ENCODE measurements at regions not wholly inside any gene's neighbourhood (a gene's known extent, or its start where the extent isn't known, plus 50 kb on each side); places are given as distances from the start of the nearest gene placed in this dataset.

GRCh38 chr3:31322460-31322859 is 210.3 kb upstream of the STT3B start:
- TF ChIP-seq POLR2A (IDR thresholded peaks at IDR 0.05; ENCODE audit: borderline replicate concordance, extremely low read depth, insufficient read depth, insufficient read length) (no peak), CEBPB (IDR thresholded peaks at IDR 0.05; ENCODE audit: low read depth) (no peak), CTCF (IDR thresholded peaks at IDR 0.05 in 2 of 3, conservative IDR thresholded peaks at IDR 0.05 in 1 of 3; ENCODE audit: borderline replicate concordance in 1 of 3, insufficient read depth in 1 of 3, low read depth in 2 of 3, low read length in 2 of 3) (no peak), ZFX (IDR thresholded peaks at IDR 0.05) (no peak), ATF3 (IDR thresholded peaks at IDR 0.05) (no peak), EZH2 (IDR thresholded peaks at IDR 0.05) (no peak), RAD21 (IDR thresholded peaks at IDR 0.05; ENCODE audit: low read depth) (no peak), EGR1 (IDR thresholded peaks at IDR 0.05; ENCODE audit: low read depth) (no peak)

Data from HCT116 (cell line).